ACHN (cell line): ENCODE measurements at regions not wholly inside any gene's neighbourhood (a gene's known extent, or its start where the extent isn't known, plus 50 kb on each side); places are given as distances from the start of the nearest gene placed in this dataset.

Experiments
- DNase-seq: peaks from one replicate; pipeline ENCODE4 v3.0.0-alpha.2; 2015
- in situ Hi-C: cut with HindIII; loops from 2 replicates; pipeline ENCODE4 v1.10.0; 2017; ENCODE audit warnings: low sequenced_read_pairs, low pct_ligation_motif_present, low pct_unique_long_range_greater_than_20kb

GRCh38 chr14:29163109-29163508 lies 396.5 kb downstream of the FOXG1 start:
- in situ Hi-C loops, result no loop called here
- DNase-seq, result no peak

DNA sequence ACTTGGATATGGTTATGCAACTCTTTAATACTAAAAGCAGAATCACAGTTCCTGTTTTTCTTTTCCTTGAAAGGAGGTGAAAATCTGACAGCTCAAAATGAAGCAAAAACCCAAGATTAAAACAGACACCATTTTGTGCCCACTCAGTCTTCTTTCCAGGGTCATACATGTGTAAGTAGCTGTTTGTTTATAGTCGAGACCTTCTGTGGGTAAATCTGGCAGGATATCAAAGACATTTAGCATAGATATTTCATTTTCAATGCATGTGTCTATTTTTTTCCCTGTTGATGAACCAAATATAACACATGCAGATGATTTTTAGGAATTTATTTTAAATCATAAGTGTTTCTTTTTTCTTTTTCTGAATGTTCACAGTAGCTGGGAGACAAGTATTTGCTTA lies 398.8 kb downstream of the FOXG1 start:
- no peak for DNase-seq
- in situ Hi-C loops, result no loop called here

DNA sequence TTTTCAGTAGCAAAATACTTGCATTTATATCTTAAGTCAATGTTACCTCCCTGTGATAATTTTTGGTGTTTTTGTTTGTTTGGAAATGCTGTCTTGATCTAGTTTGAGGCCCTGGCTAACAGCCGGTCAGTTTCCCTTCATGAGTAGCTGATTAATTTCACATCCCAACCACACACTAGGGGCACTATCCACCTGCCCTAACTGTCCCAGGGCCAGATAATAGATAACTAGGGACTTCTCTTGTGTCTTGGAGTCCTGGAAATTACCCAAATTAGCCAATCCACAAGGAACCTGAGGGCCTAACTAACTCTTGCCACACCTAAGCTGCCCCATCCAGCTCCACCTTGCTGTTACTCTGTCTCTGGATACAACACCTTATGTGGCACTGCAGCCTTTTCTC lies 399.9 kb downstream of the FOXG1 start:
- in situ Hi-C loops, result no loop called here
- DNase-seq, result no peak

DNA sequence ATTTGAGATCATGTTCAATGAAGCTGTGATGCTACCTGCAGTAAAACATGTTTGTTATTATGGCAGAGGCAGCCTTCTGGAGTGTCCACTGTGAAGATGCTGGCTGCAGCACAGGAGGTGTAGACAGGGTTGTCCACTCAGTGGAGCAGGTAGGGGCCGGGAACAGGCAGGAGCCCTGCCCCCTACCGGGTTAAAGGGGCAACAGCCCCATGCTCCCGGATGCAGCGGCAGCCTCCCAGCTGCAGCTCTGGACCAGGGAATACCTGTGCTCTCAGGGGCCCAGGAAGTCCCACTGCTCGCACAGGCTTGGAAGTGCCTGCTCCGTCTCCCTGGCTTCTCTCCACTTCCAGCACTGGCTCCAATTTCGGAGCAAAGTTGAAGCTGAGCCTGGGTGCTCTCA lies 401.6 kb downstream of the FOXG1 start:
- in situ Hi-C loops, result no loop called here
- no peak for DNase-seq

DNA sequence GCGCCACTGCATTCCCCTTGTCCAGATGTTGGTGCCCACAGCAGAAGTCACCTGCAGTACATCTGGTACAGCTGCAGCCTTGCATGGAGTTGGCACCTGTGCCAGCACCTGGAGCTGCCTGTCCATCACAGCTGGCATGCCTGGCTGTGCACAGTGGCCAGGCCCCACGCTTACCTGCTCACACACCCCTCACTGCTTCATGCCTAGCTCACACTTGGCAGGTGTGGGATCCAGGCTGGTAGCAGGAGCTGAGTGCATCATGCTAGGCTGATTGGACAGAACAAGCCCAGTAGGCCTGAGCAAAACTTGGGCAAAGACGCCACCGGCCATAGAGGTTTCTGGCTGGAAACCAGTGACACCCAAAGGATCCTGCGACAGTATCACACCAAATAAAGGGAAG lies 402.8 kb downstream of the FOXG1 start:
- in situ Hi-C loops, result no loop called here
- no peak for DNase-seq

DNA sequence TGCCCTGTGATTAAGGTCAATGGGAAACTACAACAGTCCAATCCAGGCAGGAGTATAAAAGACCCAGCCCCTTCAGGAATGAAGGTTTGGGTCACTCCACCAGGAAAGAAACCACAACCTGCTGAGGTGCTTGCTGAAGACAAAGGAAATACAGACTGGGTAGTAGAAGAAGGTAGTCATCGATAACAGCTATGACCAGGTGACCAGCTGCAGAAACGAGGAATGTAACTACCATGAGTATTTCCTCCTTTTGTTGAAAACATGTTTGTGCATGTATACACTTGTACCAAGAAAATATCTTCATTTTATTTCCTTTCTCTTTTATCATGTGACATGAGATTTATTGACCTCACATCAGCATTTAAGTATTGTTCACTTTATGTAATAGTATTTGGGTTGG lies 409.1 kb downstream of the FOXG1 start:
- in situ Hi-C loops, result no loop called here
- no peak for DNase-seq

DNA sequence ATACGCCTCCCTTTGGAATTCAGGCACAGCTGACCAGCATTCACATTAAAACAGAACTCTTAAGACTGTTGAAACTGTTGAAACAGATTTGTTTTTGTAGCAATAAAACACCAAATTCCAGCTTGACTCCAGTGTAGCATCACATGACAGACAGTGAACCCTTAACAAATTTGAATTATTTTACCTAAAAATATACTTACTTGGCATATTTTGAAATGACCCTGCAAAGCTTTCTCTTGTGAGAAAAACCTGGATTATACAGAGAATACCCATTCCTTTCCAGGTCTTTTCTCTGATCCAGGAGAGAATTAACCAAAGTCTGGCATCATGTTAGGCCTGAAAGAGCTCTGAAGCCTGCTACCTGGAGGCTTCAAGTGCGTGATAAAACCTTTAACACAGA lies 410.3 kb downstream of the FOXG1 start:
- in situ Hi-C loops, result no loop called here
- no peak for DNase-seq

DNA sequence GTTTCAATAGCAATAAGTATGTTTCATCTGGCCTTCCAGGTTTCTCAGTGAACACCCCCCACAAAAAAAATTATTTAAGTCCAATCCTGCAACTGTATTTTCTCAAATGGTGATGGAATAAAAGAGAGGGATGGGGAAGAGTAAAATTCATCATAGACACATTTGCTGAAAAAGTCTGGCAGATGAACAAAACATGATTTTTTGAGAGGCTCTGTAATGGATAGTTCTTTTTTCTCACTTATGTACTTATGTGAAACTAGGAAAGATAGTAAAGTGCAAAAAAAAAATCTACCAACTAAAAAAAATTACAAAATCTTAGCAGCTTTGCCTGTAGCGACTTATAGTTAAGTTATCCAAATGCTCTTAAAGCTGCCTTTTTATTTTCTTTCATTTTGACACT lies 412.4 kb downstream of the FOXG1 start:
- in situ Hi-C loops, result no loop called here
- no peak for DNase-seq

GRCh38 chr14:29191092-29191491 lies 424.5 kb downstream of the FOXG1 start:
- DNase-seq, result no peak
- in situ Hi-C loops, result no loop called here

- no peak for DNase-seq
- in situ Hi-C loops, result no loop called here
Observed at GRCh38 chr14:29197557-29197956, 431.0 kb downstream of the FOXG1 start.

DNA sequence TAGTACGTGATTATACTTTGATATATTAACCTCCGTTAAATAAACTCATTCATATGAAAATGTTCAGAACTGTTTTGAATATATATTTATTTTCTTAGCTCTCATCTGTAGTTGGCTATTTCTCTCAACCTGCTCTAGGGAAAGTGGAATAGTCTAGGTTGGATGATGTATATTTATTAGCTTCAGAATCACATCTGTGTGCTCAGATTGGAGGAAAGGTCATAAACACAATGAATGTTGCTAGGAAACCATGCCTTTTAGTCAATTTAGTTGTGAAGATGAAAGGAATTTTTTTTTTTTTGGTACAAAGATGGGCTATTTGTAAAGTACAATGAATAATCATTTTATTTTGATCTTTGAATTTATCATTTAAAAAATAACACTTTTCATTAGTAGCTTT lies 439.1 kb downstream of the FOXG1 start:
- DNase-seq, result no peak
- in situ Hi-C loops, result no loop called here

DNA sequence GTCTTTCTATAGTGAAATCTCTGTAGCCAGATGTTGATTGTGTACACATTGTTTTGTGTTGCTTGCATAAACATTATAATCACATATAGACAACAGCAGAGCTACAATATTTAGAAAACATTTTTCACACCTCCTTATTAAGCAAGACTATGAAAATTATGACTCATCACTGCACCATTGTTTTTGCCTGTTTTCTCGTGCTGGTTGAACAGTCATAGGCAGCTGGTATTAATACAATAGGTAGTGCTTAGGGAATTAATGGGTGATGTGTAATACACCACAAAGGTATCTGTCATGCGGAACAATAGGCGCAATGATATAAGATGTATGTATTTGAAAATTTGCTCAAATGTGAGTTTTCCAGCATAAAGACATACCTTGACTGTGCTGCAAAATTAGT lies 449.3 kb downstream of the FOXG1 start:
- DNase-seq, result no peak
- in situ Hi-C loops, result no loop called here

GRCh38 chr14:29216268-29217232 lies 450.0 kb downstream of the FOXG1 start:
- no peak for DNase-seq
- in situ Hi-C loops, result no loop called here

DNA sequence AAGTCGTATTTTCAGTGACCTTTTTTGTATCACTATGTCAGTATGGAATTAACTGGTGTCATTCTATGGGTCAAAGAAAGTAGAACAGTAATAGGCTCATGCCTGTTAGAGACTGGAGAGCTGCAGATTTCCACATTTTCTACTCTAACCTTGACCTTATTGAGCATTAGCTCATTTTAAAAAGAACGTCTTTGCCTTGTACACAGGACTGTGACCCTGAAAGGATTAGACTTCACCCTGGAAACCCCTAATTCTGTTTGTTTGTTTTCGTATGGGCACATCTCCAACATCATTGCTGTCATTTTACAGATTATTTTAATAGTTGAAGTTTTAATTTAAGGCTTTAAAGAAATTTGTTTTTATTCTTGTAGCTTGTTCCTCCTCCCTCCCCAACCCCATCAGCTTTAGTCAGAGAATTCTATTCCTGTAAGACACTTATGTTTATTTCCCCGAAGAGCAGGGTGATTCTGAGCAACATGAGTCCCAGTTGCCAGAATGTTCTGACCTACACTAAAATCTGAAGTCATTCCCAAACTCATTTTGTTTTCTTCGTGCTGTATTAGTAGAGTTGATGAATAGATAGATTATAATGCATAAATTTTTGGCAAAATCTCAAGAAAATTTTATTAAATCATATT lies 451.3 kb downstream of the FOXG1 start:
- in situ Hi-C loops, result no loop called here
- no peak for DNase-seq

- no peak for DNase-seq
- in situ Hi-C loops, result no loop called here
Observed at GRCh38 chr14:29220072-29220471, 453.5 kb downstream of the FOXG1 start.

- no peak for DNase-seq
- in situ Hi-C loops, result no loop called here
Observed at GRCh38 chr14:29220566-29220965, 454.0 kb downstream of the FOXG1 start.

- in situ Hi-C loops, result no loop called here
- DNase-seq, result no peak
Observed at GRCh38 chr14:29222006-29222405, 455.4 kb downstream of the FOXG1 start.

DNA sequence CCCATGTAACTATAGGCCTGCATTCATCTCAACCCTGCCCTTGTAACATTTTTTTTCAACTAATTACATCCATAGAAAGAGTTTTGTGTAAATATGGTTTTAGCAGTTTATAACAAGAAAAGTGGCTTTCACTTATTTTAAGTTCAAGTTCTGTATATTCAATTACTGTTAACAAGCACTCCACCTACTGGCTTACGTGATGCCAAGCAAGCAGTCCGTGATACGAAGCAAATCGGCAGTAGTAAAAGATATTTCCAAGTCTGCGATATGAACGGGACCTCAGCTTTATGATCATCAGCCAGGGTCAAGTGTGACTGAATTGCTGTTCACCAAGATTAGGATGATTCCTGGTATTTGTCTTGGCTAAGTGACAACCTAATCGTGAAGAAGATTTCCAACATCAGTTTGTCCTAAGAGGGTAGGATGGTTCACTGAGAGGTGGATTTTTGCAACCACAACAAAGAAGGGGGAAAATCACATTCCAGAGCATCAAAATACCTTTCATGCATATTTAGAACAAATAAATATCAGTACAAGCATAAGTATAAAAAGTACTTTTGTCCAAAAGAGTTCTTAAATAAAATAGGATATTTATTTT lies 456.2 kb downstream of the FOXG1 start:
- peak; percentile 48 for DNase-seq
- in situ Hi-C loops, result no loop called here

- no peak for DNase-seq
- in situ Hi-C loops, result no loop called here
Observed at GRCh38 chr14:29223947-29224346, 457.4 kb downstream of the FOXG1 start.

GRCh38 chr14:29227631-29228030 lies 461.0 kb downstream of the FOXG1 start:
- DNase-seq, result no peak
- in situ Hi-C loops, result no loop called here
